ENCODE measurements at regions not wholly inside any gene's neighbourhood (a gene's known extent, or its start where the extent isn't known, plus 50 kb on each side); places are given as distances from the start of the nearest gene placed in this dataset.

DNA sequence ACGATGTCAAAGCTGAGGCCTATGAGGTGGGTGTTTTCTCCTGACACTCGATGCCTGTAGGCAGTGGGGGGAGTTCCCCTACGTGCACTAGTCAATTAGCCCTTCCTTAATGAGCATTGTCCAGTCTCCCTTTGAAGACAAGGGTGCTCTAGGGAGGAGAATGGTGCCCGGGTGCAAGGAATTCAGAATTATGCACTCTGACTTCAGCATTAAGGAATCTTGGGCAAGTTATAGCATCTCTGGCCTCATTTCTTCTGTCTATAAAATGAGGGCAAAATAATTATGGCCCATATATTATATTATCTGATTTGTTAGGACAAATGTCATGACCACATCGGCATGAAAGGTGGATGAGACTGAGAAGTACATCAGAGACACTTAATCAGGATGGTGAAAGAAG lies 82.1 kb upstream of the SLC7A1 start:
- DNase-seq (ENCODE audit: low read depth): no peak
- TF ChIP-seq, protein P1, sequence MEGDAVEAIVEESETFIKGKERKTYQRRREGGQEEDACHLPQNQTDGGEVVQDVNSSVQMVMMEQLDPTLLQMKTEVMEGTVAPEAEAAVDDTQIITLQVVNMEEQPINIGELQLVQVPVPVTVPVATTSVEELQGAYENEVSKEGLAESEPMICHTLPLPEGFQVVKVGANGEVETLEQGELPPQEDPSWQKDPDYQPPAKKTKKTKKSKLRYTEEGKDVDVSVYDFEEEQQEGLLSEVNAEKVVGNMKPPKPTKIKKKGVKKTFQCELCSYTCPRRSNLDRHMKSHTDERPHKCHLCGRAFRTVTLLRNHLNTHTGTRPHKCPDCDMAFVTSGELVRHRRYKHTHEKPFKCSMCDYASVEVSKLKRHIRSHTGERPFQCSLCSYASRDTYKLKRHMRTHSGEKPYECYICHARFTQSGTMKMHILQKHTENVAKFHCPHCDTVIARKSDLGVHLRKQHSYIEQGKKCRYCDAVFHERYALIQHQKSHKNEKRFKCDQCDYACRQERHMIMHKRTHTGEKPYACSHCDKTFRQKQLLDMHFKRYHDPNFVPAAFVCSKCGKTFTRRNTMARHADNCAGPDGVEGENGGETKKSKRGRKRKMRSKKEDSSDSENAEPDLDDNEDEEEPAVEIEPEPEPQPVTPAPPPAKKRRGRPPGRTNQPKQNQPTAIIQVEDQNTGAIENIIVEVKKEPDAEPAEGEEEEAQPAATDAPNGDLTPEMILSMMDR (conservative IDR thresholded peaks at IDR 0.05; ENCODE audit: control insufficient read depth, insufficient read depth, low read depth, low read length): no peak
- H3K4me3 ChIP-seq (ENCODE audit: control insufficient read depth, low read depth, low read length): no peak overlapping the region

DNA sequence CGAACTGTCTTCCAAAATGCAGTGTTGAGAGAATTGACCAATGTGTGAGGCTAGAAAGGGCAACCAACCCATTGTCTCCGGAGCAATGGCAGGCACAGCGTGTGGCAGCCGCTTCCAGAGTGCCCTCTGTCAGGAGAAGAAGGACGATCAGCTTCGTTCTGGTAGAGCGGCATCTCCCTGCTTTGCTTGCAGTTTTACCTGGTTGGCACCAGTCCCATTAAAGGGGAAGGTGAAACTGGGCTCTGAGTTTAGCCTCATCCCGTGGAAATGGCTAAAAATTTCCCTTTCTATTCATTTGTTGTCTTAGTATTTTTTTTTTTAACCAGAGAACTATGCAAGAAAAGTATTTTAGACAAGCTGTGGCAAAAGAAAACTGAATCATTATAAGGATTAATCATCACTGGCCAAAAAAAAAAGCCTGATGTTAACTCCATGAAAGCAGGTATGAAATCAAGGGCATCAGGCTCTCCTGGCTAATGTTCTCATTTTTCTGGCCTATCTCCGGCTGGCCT lies 81.5 kb upstream of the SLC7A1 start:
- TF ChIP-seq, protein P1 (conservative IDR thresholded peaks at IDR 0.05; ENCODE audit: control insufficient read depth, insufficient read depth, low read depth, low read length): no peak
- H3K4me3 ChIP-seq (ENCODE audit: control insufficient read depth, low read depth, low read length): no peak overlapping the region
- DNase-seq (ENCODE audit: low read depth): peak; percentile 23

DNA sequence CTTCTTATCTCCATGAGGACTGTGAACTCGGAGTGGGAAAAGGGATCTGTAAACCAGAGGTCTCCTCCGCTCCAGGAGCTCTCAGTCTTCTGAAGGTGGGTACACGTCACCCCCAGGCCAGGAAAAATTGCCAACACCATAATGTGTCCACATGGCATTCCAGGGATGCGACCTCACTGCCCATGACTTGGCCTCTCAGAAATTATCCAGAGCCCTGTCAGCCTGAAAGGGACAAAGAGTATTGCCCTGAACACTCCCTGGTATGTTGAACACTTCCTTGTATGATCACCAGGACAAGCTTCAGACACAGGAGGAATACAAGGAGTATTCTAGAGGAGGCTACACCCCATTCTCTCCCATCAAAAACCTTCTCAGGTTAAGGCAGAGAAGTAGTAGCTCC lies 81.0 kb upstream of the SLC7A1 start:
- no peak overlapping the region for H3K4me3 ChIP-seq (ENCODE audit: control insufficient read depth, low read depth, low read length)
- DNase-seq (ENCODE audit: low read depth): peak; percentile 55
- TF ChIP-seq, protein P1 (conservative IDR thresholded peaks at IDR 0.05; ENCODE audit: control insufficient read depth, insufficient read depth, low read depth, low read length): no peak

DNA sequence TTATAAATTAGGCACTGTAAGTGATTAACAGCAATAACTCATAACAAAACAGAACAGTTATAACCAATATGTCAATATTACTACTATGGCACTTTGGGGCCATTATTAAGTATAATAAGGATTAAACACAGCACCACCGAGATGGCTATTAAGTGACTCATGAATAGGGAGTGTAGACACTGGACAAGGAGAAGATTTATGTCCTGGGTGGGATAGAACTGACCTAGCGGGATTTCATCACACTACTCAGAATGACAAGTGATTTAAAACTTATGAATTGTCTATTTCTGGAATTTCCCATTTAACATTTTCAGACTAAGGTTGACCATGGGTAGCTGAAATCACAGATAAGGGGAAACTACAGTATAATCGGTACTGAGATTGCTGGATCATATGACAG lies 79.0 kb upstream of the SLC7A1 start:
- no peak overlapping the region for H3K4me3 ChIP-seq (ENCODE audit: control insufficient read depth, low read depth, low read length)
- TF ChIP-seq, protein P1 (conservative IDR thresholded peaks at IDR 0.05; ENCODE audit: control insufficient read depth, insufficient read depth, low read depth, low read length): no peak
- DNase-seq (ENCODE audit: low read depth): peak; percentile 72

DNA sequence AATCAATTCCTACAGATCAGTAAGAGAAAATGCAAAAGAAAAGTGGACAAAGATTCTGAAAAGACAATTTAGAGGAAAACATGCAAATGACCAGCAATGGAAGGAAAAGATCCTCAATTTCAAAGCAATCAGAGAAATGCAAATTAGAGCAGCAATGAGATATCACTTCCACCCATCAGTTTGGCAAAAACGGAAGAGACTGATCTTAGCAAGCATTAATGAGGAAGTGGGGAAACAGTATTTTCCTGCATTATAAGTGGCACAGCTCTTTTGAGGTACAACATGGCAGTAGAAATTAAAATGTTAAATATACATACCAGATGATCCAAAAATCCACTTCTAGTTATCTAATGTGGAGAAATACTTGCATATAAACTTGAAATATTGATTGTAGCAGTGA lies 69.1 kb upstream of the SLC7A1 start:
- H3K4me3 ChIP-seq (ENCODE audit: control insufficient read depth, low read depth, low read length): no peak overlapping the region
- TF ChIP-seq, protein P1 (conservative IDR thresholded peaks at IDR 0.05; ENCODE audit: control insufficient read depth, insufficient read depth, low read depth, low read length): no peak
- DNase-seq (ENCODE audit: low read depth): no peak

DNA sequence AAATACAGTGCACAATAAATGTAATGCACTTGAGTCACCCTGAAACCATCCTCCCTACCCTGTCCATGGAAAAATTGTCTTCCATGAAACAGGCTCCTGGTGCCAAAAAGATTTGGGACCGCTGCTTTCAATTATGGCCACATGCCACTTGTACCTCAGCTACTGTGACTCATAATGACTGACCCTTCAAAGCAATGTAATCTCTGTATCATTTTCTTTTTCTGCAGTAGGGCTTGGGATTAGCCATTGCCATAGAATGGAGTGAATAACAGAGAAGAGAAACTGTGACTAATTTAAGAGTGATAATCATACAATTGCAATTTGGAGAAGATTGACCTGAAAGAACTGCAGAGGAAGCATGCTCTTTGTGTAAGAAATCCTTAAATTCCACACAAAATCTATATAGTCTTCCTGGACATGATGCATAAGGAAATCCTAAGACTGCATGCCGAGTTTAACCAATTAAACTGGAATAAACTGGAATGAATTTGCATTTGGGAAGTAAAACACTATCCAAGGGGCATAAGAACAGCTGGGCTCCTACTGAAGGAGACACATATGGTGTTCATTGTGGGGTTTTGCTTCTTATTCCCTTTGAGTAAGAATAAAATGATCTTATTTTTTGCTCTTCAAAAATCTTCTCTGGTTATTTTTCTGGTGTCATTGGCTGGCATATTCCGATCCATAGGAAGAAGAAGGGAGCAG lies 59.5 kb upstream of the SLC7A1 start:
- peak; percentile 93 for DNase-seq (ENCODE audit: low read depth)
- no peak overlapping the region for H3K4me3 ChIP-seq (ENCODE audit: control insufficient read depth, low read depth, low read length)
- TF ChIP-seq, protein P1 (conservative IDR thresholded peaks at IDR 0.05; ENCODE audit: control insufficient read depth, insufficient read depth, low read depth, low read length): no peak
